Keratinocyte (primary cell): ENCODE measurements at regions not wholly inside any gene's neighbourhood (a gene's known extent, or its start where the extent isn't known, plus 50 kb on each side); places are given as distances from the start of the nearest gene placed in this dataset.
A peak's percentile ranks its signal among the peaks of the same experiment; 100 is the strongest.

Experiments
- DNase-seq: peaks from one replicate; pipeline ENCODE4 v3.0.0-alpha.2; 2011; ENCODE audit warnings: low read depth, missing footprints, low spot score
- FAIRE-seq: peaks from 2 replicates; lab custom pipeline; 2011; peaks lifted over from hg19 to GRCh38; lab: Jason Lieb, UNC
- H2AFZ ChIP-seq: 2 replicates; pipeline ENCODE4 v1.6.0; 2012; ENCODE audit warnings: low read length, control low read depth, inconsistent platforms; ENCODE audit not compliant: control insufficient read depth
- H3K27ac ChIP-seq: 2 replicates; pipeline ENCODE4 v1.5.1; 2011; ENCODE audit warnings: low read length; ENCODE audit not compliant: control insufficient read depth, insufficient read depth
- H3K27me3 ChIP-seq: 3 replicates; pipeline ENCODE4 v1.6.0; 2011; ENCODE audit warnings: low read length; ENCODE audit not compliant: control insufficient read depth, insufficient read depth; ENCODE audit errors: extremely low read depth
- H3K36me3 ChIP-seq, 2 experiments: 2 replicates in 1 of 2; 3 replicates in 1 of 2; pipeline ENCODE4 v1.5.1; 2011; ENCODE audit warnings: low read length in 2 of 2, mild to moderate bottlenecking in 1 of 2; ENCODE audit not compliant: control insufficient read depth in 2 of 2, insufficient read depth in 2 of 2; ENCODE audit errors: extremely low read depth in 1 of 2
- H3K4me1 ChIP-seq: 3 replicates; pipeline ENCODE4 v1.5.1; 2011; ENCODE audit warnings: low read length; ENCODE audit not compliant: control insufficient read depth, insufficient read depth; ENCODE audit errors: extremely low read depth
- H3K4me2 ChIP-seq: 3 replicates; pipeline ENCODE4 v1.6.0; 2011; ENCODE audit warnings: low read depth, low read length; ENCODE audit not compliant: control insufficient read depth, insufficient read depth; ENCODE audit errors: extremely low read depth
- H3K4me3 ChIP-seq, 3 experiments: fragments of 200-600 bp in 1 of 3; sonication (generic) in 1 of 3; 2 replicates in 2 of 3; 3 replicates in 1 of 3; pipeline ENCODE4 v1.5.1; 2011 to 2016; ENCODE audit warnings: low read length in 3 of 3, mild to moderate bottlenecking in 3 of 3, control low read depth in 2 of 3, inconsistent platforms in 1 of 3, low read depth in 1 of 3, mixed read lengths in 1 of 3, mixed run types in 1 of 3, moderate library complexity in 1 of 3; ENCODE audit not compliant: control insufficient read depth in 2 of 3, insufficient read depth in 2 of 3; ENCODE audit errors: extremely low read depth in 1 of 3
- H3K79me2 ChIP-seq: 2 replicates; pipeline ENCODE4 v1.6.0; 2012; ENCODE audit warnings: low read length; ENCODE audit not compliant: control insufficient read depth, insufficient read depth
- H3K9ac ChIP-seq: 3 replicates; pipeline ENCODE4 v1.6.0; 2011; ENCODE audit warnings: low read length; ENCODE audit not compliant: control insufficient read depth, insufficient read depth; ENCODE audit errors: extremely low read depth
- H3K9me1 ChIP-seq: 3 replicates; pipeline ENCODE4 v1.6.0; 2011; ENCODE audit warnings: low read length; ENCODE audit not compliant: control insufficient read depth, insufficient read depth; ENCODE audit errors: extremely low read depth
- H3K9me3 ChIP-seq: 2 replicates; pipeline ENCODE4 v1.5.1; 2012; ENCODE audit warnings: low read depth, low read length; ENCODE audit not compliant: control insufficient read depth
- H4K20me1 ChIP-seq: 3 replicates; pipeline ENCODE4 v1.6.0; 2011; ENCODE audit warnings: low read length; ENCODE audit not compliant: control insufficient read depth, insufficient read depth; ENCODE audit errors: extremely low read depth
- CTCF ChIP-seq, 3 experiments: IDR thresholded peaks in 1 of 3; conservative IDR thresholded peaks in 1 of 3; optimal IDR thresholded peaks in 1 of 3; 2 replicates in 2 of 3; 3 replicates in 1 of 3; pipeline versions ENCODE3 to v1.5.1; 2011; ENCODE audit warnings: low read length in 3 of 3, mild to moderate bottlenecking in 3 of 3, moderate library complexity in 2 of 3, control low read depth in 1 of 3, inconsistent platforms in 1 of 3; ENCODE audit not compliant: insufficient read depth in 2 of 3; ENCODE audit errors: extremely low read depth in 1 of 3
- EZH2 ChIP-seq: IDR thresholded peaks from one replicate; pipeline ENCODE4 v1.6.1; 2012; ENCODE audit warnings: inconsistent platforms, mild to moderate bottlenecking, low read length, moderate library complexity
- dilution Hi-C: fragments of 300-500 bp; cut with MboI; formaldehyde crosslinking; loops from one replicate; pipeline ENCODE4 v1.7.0; 2020; ENCODE audit warnings: low sequenced_read_pairs; ENCODE audit not compliant: extremely low pct_ligation_motif_present

DNA sequence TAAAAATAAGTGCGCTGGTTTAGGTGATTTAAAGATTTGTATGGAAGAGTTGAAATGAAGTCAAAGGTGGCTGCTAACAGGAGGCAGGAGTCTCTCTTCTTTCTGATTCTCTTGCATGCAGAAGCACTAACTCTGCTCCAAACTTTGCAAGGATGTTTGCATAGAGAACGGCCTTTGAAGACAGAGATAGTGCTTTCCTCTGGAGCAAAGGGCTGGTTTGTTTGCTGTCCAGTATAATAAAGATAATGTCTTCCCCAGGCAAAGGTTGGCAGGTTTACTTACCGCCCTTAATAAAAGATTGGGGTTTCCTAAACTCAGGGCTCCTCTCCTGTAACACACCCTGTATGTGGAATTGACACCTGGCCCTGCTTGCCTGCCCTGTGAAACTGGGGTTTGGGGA lies 210.6 kb upstream of the RREB1 start:
- Histone ChIP-seq H3K4me2 (no peak overlapping the region), H3K27ac (no peak overlapping the region), H3K27me3 (no peaks in the 10 kb centered on the region), H2AFZ (no peak overlapping the region), H3K4me3 (no peak overlapping the region), H3K79me2 (no peaks in the 10 kb centered on the region), H3K9me3 (no peaks in the 10 kb centered on the region), H3K4me1 (peaks cover 22% of the 10 kb centered on the region), H3K9me1 (no peaks in the 10 kb centered on the region), H3K36me3 (no peaks in the 10 kb centered on the region), H4K20me1 (no peaks in the 10 kb centered on the region), H3K9ac (no peak overlapping the region)
- FAIRE-seq (no peak), DNase-seq (no peak)
- TF ChIP-seq CTCF (optimal IDR thresholded peaks at IDR 0.05 in 1 of 3, IDR thresholded peaks at IDR 0.05 in 1 of 3, conservative IDR thresholded peaks at IDR 0.05 in 1 of 3; ENCODE audit: extremely low read depth in 1 of 3, insufficient read depth in 2 of 3, low read length in 3 of 3) (no peak), EZH2 (no peak)
- dilution Hi-C loops = no loop called here

GRCh38 chr6:6900569-6901204 lies 207.1 kb upstream of the RREB1 start:
- TF ChIP-seq EZH2 = no peak
- TF ChIP-seq CTCF (optimal IDR thresholded peaks at IDR 0.05 in 1 of 3, IDR thresholded peaks at IDR 0.05 in 1 of 3, conservative IDR thresholded peaks at IDR 0.05 in 1 of 3; ENCODE audit: extremely low read depth in 1 of 3, insufficient read depth in 2 of 3, low read length in 3 of 3) = no peak
- dilution Hi-C loops = no loop called here
- DNase-seq (no peak), FAIRE-seq (no peak)
- Histone ChIP-seq H3K4me3 (peak overlapping the region in 1 of 3 experiments; percentile 2), H3K27me3 (no peaks in the 10 kb centered on the region), H3K9ac (peak overlapping the region; percentile 32), H3K79me2 (no peaks in the 10 kb centered on the region), H3K9me3 (no peaks in the 10 kb centered on the region), H3K9me1 (no peaks in the 10 kb centered on the region), H3K4me2 (peak overlapping the region; percentile 60), H4K20me1 (no peaks in the 10 kb centered on the region), H2AFZ (peak overlapping the region; percentile 86), H3K27ac (peak overlapping the region; percentile 2), H3K36me3 (no peaks in the 10 kb centered on the region), H3K4me1 (peaks cover 15% of the 10 kb centered on the region)
